MCF 10A (cell line): ENCODE measurements at regions not wholly inside any gene's neighbourhood (a gene's known extent, or its start where the extent isn't known, plus 50 kb on each side); places are given as distances from the start of the nearest gene placed in this dataset.

Experiments used
- BruUV-seq: library from RNA; stranded (reverse); fragments of 400-500 nt; replicated peaks from 2 replicates; lab custom pipeline; 2021; lab: Mats Ljungman, UMichigan
- CTCF ChIA-PET: fragments of 300-600 bp; sonication (Branson Sonifier 250); formaldehyde crosslinking; extraction: SDS; loops from one replicate; lab custom pipeline; 2021; ENCODE audit warnings: antibody characterized with exemption, inconsistent platforms; lab: Yijun Ruan, JAX
- POLR2A ChIA-PET: fragments of 300-600, 350-650 bp; sonication (Branson Sonifier 250); formaldehyde crosslinking; extraction: SDS; loops from one replicate; lab custom pipeline; 2020; ENCODE audit warnings: antibody characterized with exemption, inconsistent platforms; lab: Yijun Ruan, JAX
- DNase-seq: peaks from one replicate; pipeline ENCODE4 v3.0.0-alpha.2; 2018; ENCODE audit not compliant: unreplicated experiment
- H3K27ac Mint-ChIP-seq: one replicate; pipeline ENCODE4 v1.8.0; 2022; ENCODE audit warnings: mild to moderate bottlenecking, low read depth, mixed read lengths; ENCODE audit not compliant: unreplicated experiment
- H3K27me3 Mint-ChIP-seq: one replicate; pipeline ENCODE4 v1.8.0; 2022; ENCODE audit warnings: mixed read lengths; ENCODE audit not compliant: insufficient read depth, unreplicated experiment
- H3K36me3 Mint-ChIP-seq: one replicate; pipeline ENCODE4 v1.8.0; 2022; ENCODE audit warnings: mild to moderate bottlenecking, moderate library complexity, mixed read lengths; ENCODE audit not compliant: insufficient read depth, unreplicated experiment
- H3K4me1 Mint-ChIP-seq: one replicate; pipeline ENCODE4 v1.8.0; 2022; ENCODE audit warnings: mixed read lengths; ENCODE audit not compliant: insufficient read depth, unreplicated experiment
- H3K4me3 Mint-ChIP-seq: one replicate; pipeline ENCODE4 v1.8.0; 2022; ENCODE audit warnings: mild to moderate bottlenecking, moderate library complexity, mixed read lengths; ENCODE audit not compliant: unreplicated experiment
- H3K9me3 Mint-ChIP-seq: one replicate; pipeline ENCODE4 v1.8.0; 2022; ENCODE audit warnings: mixed read lengths; ENCODE audit not compliant: unreplicated experiment
- intact Hi-C: fragments of 100-400 bp; cut with micrococcal nuclease; formaldehyde crosslinking; loops from 2 replicates; pipeline ENCODE4 v1.14.1; 2022
- TF ChIP-seq, protein P1 (sequence below): fragments of 200-600 bp; IDR thresholded peaks from one replicate; pipeline ENCODE4 v1.8.0; 2022; ENCODE audit warnings: antibody characterized with exemption, mild to moderate bottlenecking; ENCODE audit not compliant: unreplicated experiment

DNA sequence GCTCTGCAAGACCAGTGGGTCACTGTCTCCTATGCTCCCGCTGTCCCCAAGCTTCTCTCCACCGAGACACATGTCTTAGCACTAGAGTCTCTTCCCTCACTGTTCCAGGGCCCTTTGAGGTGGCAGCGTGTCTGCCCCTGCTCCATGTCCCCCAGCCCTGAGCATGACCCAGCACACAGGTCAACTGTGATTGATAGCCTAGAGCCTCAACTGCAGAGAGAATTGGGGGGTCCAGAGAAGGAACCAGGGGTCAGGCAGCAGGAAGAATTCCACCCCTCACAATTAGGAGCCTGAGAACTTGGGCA, 54.6 kb upstream of the ODC1 start:
- ChIA-PET POLR2A (interaction anchor here (0.7 kb wide), 1 partner anchor 899 kb away, joined by 4 read pairs; no protein-coding TSS in a partner anchor), CTCF (no interaction called here)
- no TSS peak for BruUV-seq
- Mint-ChIP-seq H3K27ac (no peak overlapping the region), H3K36me3 (peaks cover 5% of the 10 kb centered on the region), H3K9me3 (no peaks in the 10 kb centered on the region), H3K4me3 (no peak overlapping the region), H3K4me1 (peaks cover 12% of the 10 kb centered on the region), H3K27me3 (peaks cover 15% of the 10 kb centered on the region)
- intact Hi-C loops, result no loop called here
- DNase-seq, result no peak
- TF ChIP-seq, protein P1, sequence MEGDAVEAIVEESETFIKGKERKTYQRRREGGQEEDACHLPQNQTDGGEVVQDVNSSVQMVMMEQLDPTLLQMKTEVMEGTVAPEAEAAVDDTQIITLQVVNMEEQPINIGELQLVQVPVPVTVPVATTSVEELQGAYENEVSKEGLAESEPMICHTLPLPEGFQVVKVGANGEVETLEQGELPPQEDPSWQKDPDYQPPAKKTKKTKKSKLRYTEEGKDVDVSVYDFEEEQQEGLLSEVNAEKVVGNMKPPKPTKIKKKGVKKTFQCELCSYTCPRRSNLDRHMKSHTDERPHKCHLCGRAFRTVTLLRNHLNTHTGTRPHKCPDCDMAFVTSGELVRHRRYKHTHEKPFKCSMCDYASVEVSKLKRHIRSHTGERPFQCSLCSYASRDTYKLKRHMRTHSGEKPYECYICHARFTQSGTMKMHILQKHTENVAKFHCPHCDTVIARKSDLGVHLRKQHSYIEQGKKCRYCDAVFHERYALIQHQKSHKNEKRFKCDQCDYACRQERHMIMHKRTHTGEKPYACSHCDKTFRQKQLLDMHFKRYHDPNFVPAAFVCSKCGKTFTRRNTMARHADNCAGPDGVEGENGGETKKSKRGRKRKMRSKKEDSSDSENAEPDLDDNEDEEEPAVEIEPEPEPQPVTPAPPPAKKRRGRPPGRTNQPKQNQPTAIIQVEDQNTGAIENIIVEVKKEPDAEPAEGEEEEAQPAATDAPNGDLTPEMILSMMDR, result no peak

DNA sequence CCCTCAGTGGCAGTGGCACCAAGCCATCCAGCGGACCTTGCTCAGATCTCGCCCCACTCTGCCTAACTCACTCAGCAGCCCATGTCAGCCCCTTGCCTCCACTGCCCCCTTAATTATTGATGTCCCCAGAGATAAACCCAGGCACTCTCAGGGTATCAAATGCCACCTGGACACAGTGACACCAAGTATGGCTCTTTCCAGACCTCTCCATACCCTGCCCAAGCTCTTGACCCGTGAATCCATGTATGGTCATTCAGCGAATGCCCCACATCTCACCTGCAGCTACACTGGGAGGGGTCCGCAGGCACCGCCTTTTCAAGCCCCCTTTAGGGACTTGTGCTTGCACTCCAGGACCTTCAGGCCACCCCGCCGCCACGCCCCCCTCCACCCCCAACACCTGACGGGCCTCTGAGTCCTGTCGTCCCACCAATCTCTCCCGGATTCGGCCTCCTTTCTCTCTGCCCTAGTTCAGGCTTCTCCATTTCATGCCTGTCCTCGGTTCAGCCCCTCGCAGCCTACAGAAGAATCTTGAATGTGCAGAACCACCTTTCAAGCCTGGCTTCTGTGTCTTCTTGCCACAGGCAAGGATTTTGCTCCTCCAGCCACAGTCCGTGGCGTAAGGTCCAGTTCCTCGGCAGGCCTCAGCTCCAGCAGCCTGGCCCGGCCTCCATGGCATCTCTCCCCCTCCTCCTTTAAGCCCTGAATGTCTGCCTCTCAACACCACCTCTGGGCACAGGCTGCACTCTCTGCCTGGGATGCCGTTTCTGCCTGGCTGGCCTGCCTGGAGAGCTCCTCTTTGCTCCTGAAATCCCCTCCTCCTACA, 54.1 kb upstream of the ODC1 start:
- Mint-ChIP-seq H3K4me3 (no peak overlapping the region), H3K9me3 (no peaks in the 10 kb centered on the region), H3K36me3 (peaks cover 5% of the 10 kb centered on the region), H3K27ac (no peak overlapping the region), H3K4me1 (peaks cover 14% of the 10 kb centered on the region), H3K27me3 (peaks cover 15% of the 10 kb centered on the region)
- no peak for DNase-seq
- TF ChIP-seq, protein P1, result no peak
- intact Hi-C loops, result no loop called here
- CTCF ChIA-PET, result no interaction called here
- POLR2A ChIA-PET, result interaction anchor here (0.7 kb wide), 1 partner anchor 899 kb away, joined by 4 read pairs; no protein-coding TSS in a partner anchor
- BruUV-seq, result no TSS peak

DNA sequence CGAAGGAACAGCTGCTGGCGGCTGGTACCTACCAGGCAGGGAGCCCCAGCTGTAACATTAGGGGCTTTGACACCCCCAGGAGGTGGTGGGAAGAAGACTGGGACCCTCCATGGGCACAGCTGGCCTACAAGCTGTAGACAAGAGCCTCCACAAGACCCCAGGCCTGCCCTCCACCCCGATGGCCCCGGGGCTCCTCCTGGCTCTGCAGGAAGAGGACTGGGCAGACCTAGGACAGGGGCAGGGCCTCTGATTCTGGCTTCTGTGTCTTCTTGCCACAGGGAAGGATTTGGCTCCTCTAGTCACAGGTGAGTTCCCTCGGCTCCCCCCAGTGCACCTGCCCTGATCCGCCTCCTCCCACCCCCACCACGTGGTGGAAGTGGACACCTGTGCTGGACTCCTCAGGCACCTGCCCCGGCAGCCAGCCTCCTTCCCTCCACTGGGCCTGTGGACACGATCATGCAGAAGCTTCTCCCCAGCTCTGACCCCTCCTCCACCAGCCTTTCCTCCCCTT, 53.4 kb upstream of the ODC1 start:
- DNase-seq, result no peak
- CTCF ChIA-PET, result no interaction called here
- TF ChIP-seq, protein P1, result no peak
- Mint-ChIP-seq H3K36me3 (peaks cover 5% of the 10 kb centered on the region), H3K4me1 (peaks cover 19% of the 10 kb centered on the region), H3K4me3 (no peak overlapping the region), H3K27ac (no peak overlapping the region), H3K9me3 (no peaks in the 10 kb centered on the region), H3K27me3 (peaks cover 15% of the 10 kb centered on the region)
- POLR2A ChIA-PET, result no interaction called here
- BruUV-seq, result no TSS peak
- intact Hi-C loops, result no loop called here

DNA sequence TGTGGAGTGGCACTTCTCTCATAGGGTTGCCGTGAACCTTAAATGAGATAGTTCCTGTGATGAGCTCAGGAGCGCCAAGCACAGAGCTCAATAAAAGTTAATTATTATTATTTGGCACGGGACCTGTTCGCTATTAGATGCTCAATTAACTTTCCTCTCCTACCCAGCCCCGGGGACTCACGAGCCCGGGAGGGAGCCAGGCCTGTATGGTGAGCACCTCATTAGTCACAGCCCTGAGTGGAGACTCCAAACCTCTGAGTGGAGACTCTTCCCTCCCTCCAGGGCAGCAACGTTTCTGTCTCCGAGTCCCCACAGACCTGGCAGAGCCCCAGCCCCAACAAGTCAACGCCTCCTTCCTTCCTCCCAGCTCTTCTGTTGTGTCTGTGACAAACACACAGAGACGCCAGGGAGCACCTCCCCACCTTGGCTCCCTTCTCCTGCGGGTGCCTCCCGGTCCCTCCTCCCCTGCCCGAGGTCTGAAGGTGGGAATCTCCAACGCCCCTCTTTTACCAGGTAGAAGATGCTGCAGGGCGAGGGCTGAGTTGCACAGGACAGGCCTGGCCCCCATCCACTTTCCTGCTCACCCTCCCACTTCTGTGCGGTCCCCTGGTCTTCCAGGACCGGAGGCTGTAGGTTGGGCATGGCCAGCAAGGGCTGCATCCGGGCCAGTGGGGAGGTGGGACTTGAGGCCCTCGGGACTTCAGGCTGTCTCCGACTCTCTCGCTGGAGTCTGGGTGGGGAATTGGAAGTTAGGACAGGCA, 52.7 kb upstream of the ODC1 start:
- Mint-ChIP-seq H3K9me3 (no peaks in the 10 kb centered on the region), H3K27ac (no peak overlapping the region), H3K27me3 (peaks cover 18% of the 10 kb centered on the region), H3K4me1 (peaks cover 19% of the 10 kb centered on the region), H3K4me3 (no peak overlapping the region), H3K36me3 (peaks cover 5% of the 10 kb centered on the region)
- intact Hi-C loops, result no loop called here
- TF ChIP-seq, protein P1, result no peak
- no TSS peak for BruUV-seq
- CTCF ChIA-PET, result no interaction called here
- POLR2A ChIA-PET, result no interaction called here
- DNase-seq, result peak; percentile 54
